ENCODE measurements at regions not wholly inside any gene's neighbourhood (a gene's known extent, or its start where the extent isn't known, plus 50 kb on each side); places are given as distances from the start of the nearest gene placed in this dataset.
"Not testable (repeated sequence)": the region's sequence is repeated elsewhere in the genome, so short reads cannot be mapped to it uniquely, and the experiment has no call there.

DNA sequence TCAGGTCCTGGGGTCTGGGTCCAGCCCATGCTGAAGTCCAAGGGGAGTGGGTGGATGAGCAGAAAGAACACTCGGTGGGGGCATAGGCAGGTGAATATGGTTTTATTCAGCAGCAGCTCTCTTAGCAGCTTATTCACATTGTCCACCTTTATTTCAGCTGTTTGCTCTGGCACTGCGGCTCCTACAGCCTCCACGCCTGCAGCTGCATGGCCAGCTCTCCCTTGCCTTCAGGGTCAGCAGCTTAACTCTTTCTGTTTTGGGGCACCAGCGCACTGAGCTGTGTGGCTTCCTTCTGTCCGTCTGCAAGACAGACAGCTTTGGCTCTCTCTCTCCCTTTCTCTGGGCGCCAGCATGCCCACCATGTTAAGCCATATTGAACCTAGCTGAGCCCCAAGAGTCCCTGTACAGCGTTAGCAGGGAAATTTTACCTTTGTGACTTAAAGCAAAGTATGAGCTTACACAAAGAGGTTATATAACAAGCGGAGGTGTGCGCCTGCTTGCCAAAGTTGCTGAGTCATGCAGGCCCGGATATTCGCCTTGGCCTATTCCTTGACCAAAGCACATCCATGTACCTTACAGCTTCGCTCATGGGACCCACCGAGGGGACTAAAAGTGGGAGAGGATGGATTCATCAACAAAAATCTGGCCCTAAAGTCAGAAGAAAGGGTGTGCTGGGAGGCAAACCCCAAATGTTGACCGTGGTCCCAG lies 170.1 kb upstream of the PFN2 start:
- no peak for DNase-seq (ENCODE audit: extremely low read depth, low read depth, low spot score)

DNA sequence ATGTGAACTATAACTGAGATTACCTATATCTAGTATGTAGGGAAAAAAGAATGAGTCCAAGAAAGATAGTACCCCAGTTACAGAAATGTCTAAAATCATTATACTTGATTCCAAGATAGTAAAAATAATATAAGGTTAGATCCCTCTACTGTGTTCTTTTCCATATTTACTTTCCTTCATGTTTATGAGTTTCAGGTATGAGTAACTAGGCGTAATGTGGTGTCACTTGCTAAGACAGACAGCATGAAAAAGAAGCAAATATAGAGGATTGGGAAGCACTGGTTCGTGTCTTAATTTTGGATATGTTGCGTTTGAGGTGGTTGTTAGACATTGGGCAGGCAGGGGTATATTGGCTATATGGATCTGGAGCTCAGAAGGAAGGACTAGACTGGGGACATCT lies 168.1 kb upstream of the PFN2 start:
- no peak for DNase-seq (ENCODE audit: extremely low read depth, low read depth, low spot score)

DNA sequence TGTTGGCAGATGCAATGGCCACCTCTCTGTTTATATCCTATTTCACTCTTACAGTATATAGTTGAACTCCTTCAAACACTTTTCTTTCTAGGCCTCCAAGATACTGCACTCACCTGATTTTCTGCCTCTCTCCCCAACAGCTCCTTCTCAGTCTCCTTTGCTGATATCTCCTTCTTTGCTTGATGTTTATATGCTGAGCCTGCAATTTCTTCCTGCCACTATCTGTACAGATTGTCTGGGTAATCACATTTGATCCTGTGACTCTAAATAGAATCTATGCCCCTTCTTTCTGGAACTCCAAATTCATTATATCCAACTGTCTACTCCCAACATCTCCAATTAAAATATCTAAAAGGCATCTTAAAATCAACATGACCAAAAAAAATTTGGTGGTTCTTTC lies 165.5 kb upstream of the PFN2 start:
- no peak for DNase-seq (ENCODE audit: extremely low read depth, low read depth, low spot score)

DNA sequence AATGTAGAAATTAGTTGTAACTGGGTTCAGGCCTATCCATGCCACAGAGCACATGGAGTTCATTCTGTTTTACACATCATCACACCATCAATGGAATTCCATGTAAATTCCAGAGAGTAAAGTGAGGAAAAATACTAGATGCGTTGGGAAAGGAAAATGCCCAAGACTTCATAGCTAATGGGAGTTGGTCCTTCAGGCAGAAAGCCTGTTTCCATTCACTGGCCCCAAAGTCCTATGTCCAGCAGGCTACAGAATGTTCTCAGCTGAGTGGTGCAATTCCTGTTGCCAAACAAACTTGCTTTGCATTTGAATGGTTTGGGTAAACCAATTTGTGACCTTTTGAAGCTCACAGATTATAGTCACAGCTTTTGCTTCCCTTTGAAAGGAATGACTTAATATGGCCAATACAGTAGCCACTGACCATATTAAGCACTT lies 164.6 kb upstream of the PFN2 start:
- no peak for DNase-seq (ENCODE audit: extremely low read depth, low read depth, low spot score)

DNA sequence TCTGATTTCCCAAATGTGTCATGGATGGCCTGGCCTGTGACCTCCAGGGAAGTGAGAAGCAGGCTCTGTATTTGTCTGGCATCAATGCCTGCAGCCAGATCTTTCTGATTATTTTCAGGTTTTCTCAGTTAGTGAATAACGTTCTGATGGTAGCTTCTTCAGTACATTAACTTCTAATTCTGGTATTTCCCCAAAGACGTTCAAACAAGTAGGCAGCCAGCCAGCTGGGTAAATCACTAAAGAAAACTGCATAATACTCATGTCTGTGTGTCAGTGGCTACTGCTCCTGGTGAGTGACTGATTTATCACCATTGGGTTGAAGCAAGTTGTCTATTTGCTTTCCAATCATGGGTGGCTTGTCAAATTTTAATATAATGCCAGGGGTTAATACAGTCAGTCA lies 162.6 kb upstream of the PFN2 start:
- DNase-seq (ENCODE audit: extremely low read depth, low read depth, low spot score), result no peak

DNA sequence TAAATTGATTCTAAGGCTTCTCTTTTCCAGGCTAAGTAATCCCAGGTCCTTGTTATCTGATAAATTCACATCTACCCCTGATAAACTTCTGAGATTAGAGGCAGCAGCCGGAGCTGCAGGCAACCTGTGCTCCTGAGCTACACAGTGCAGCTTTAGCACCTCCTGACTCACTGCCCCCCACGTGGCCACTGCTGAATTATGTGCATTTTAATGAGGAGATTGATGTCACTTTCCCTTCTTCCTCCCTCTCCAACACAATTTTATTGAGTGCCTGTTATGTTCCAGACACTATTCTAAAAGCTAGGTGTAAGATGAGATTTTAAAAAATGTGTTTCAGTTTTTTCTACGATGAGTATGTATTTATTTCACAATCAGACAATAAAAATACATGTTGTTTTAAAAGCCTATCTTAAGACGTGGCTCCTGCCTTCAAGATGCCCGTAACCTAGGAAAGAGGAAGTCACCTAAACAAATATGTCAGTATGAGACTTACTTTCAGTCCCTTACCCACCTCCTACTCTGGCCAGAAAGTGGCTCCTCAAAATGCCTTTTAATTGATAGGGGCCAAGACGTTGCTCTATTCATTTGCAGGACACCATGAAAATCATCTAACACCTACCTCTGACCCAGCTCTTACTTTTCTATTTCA lies 161.5 kb upstream of the PFN2 start:
- no peak for DNase-seq (ENCODE audit: extremely low read depth, low read depth, low spot score)

DNA sequence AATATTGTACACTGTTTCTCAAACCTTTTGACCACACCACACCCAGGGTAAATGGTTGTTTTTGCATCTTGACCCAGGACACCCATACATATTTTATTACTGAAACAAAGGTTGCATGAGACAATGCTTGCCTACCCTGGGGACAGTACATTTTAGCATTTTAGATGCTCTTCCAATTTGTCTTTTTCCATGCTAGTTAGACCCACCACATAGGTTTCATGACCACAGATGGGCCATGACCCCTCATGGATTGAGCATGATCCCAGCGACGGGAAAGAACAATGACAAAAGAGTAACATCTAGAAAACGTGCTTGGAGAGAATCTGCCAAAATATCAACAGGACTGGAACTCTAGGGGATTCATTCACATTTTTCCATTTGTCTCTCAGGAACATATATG lies 161.0 kb upstream of the PFN2 start:
- DNase-seq (ENCODE audit: extremely low read depth, low read depth, low spot score), result no peak

DNA sequence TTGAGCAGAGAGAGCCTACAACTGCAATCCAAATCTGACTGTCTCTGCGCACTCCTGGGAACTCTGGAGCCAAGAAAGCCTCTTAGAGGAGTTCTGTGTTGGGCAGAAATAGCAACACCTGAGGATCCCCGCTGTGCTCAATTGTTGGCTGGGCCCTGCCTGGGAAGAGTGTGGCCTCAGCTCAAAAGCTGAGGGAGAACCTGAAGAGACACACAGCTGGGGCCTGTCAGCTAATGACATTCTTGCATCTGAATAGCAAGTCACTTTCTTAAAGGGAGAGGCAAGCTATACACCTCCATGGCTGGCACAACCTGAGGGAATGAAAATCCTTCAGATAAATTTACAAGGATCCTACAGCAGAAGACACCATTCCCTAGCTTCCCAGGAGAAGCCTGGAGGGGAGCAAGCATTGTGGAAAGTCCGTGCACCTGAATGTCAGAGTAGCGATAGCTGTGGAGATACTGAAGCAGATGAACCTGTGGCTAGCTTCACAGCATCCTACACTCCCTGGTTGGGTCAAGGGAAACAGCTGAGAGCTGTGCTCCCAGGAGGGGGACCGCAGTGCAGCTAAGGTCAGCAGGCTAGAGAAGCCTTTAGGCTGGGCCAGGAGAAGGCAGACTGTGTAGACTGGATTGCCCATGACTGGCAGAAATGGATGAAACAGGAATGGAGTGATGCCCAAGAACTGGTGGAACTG lies 159.9 kb upstream of the PFN2 start:
- no peak for DNase-seq (ENCODE audit: extremely low read depth, low read depth, low spot score)

DNA sequence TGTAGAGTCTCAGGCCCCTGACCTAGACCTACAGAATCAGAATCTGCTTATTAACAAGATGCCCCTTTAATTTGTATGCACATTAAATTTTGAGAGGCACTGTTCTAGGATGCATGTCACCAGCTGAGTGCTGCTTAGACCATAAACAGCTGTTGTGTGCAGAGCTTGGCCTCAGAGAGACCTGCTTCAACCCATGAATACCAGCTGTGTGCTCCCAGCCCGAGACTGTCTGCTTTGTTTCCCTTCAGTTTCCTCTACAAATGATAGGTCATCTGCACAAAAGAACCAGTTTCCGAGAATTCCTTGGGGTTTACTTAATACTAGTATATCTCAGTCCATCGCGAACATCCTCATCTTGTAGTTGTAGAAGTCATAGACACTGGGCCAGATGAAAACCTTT lies 158.5 kb upstream of the PFN2 start:
- DNase-seq (ENCODE audit: extremely low read depth, low read depth, low spot score), result no peak

DNA sequence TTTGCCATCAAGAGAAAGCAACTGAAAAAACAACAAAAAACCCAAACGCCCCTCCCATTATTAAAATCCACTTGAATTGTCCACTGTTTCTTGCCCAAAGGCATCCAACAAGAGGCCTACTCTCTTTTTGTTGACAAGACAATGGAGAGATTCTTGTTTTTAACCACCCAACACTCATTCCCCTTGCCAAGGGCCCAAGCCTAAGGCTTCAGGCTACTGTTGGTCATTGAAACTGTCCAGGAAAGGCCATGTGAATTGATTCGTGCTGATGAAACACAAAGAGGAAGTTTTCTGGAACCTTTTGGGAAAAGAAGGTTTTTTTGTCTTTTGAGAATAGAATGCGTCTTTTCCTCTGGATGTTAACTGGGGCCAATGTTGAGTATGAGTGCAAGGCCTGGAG lies 157.4 kb upstream of the PFN2 start:
- no peak for DNase-seq (ENCODE audit: extremely low read depth, low read depth, low spot score)

DNA sequence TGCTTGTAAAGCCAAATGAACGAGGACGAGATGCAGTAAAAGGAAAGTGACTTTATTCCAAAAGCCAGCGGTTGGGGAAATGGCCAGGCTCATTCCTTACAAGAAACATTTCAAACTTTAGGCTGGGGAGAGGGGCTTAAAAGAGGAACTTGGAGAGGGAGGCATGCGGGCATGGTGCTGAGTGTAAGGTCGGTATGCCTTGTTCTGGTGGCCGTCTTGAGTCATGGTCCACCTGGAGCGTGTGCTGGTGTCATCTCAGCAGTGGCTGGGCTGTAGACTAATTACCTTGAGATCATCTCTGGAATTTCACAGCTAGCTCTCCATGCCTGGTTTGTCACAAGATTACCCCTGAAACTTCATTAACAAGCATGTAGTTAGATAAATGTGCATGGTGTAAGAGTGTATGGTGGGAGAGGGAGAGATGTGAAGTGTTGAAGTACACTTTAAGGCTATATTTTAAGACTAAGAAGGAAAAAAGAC lies 156.4 kb upstream of the PFN2 start:
- no peak for DNase-seq (ENCODE audit: extremely low read depth, low read depth, low spot score)

DNA sequence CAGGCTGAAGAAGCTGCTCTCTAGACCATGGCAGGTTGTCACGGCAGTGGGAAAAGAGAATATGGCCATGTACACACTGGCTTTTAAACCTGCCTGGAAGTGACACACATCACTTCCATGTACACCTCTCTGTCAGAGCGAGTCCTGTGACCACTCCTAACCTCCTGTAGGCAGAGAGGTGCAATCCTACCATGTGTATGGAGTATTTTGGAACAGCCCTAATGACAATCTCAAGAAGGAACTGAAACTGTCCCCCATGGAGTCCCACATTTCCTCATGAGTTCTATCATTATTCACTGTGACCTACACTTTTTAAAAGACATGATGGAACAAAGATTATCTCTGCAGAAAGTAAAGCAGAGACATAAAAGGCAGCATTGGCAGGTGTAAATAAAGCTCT lies 153.4 kb upstream of the PFN2 start:
- DNase-seq (ENCODE audit: extremely low read depth, low read depth, low spot score), result no peak

DNA sequence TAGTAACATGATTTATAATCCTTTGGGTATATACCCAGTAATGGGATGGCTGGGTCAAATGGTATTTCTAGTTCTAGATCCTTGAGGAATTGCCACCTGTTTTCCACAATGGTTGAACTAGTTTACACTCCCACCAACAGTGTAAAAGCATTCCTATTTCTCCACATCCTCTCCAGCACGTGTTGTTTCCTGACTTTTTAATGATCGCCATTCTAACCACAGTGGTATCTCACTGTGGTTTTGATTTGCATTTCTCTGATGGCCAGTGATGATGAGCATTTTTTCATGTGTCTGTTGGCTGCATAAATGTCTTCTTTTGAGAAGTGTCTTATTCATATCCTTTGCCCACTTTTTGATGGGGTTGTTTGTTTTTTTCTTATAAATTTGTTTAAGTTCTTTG lies 152.6 kb upstream of the PFN2 start:
- DNase-seq (ENCODE audit: extremely low read depth, low read depth, low spot score), result not testable (repeated sequence)

DNA sequence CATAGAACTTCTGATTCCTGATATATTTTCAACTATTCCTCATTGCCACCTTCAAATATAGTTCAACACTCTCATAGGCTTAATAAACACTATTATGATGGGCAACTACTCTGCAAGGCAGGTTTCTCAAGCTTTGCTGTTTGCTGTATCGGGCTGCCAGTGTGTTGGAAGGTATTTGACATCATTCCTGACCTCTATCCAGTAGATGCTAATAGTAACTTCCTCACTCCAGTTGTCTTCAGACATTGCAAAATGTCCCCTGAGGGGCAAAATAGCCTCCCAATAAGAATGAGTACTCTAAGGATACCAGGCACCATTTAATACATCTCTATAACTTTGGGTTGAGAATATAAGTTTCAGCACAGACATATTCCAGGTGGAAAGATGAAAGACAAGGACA lies 147.5 kb upstream of the PFN2 start:
- DNase-seq (ENCODE audit: extremely low read depth, low read depth, low spot score), result no peak

DNA sequence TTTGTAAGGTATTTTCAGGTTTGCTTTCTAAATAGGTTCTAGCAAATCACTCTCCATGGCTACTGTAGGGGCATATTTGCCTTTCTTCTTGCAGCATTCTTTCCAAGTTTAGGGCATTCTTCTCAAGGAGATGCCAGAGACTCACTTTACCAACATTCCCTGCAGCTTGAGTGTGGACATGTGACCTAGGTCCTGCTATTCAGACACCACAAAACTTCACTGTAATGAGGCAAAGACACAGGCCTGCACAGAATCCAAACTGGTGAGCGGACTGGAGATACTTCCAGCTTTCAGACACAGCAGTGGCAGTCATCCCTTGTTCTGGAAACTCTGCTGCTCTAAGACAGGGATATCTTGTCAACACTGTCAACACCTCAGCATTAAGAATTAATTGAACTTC lies 146.4 kb upstream of the PFN2 start:
- DNase-seq (ENCODE audit: extremely low read depth, low read depth, low spot score), result no peak

DNA sequence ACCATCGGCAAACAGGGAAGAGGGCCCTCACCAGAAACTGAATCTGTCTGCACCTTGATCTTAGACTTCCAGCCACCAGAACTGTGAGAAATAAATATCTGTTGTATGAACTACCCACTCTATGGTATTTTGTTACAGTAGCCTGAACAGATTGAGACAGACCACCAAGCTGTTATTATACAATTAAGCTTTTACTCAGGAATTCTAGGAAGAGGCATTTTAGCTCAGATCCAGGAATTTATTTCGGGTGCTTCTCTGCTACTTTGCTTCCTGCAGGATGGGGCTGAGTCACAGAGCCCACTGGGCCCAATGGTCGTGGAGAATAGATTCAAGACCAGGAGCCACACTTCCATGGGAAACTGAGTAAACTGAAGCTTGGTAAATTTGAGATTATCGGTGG lies 145.5 kb upstream of the PFN2 start:
- no peak for DNase-seq (ENCODE audit: extremely low read depth, low read depth, low spot score)

DNA sequence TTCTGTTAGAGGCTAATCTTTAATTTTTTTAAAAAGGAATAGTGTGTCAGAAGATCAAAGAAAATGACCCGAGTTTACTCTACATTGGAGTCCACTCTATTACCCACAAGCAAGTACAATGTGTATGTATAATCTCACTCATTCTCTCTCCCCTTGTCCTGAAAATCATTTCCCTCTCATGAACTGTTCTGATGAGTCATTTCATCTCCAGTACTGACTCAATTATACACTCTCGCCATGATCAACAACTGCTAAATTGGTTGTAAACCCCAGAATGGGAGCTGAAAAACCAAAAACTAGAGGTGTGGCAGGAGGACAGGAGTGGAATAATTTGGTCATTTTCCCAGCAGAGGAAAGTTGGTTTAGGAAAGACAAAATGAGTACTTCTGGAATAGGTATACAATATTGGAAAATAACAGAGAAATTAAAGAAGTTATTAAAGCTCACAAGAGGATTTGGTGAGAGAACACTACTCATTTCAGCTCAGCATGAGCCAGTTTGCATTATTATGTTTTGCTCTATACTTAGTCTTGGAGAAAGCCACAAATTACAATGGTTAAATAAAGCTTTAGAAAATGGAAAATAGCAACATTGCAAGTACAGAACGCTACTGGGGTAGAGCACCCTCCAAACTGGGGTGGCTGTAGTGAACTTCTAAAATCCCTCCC lies 144.3 kb upstream of the PFN2 start:
- no peak for DNase-seq (ENCODE audit: extremely low read depth, low read depth, low spot score)

DNA sequence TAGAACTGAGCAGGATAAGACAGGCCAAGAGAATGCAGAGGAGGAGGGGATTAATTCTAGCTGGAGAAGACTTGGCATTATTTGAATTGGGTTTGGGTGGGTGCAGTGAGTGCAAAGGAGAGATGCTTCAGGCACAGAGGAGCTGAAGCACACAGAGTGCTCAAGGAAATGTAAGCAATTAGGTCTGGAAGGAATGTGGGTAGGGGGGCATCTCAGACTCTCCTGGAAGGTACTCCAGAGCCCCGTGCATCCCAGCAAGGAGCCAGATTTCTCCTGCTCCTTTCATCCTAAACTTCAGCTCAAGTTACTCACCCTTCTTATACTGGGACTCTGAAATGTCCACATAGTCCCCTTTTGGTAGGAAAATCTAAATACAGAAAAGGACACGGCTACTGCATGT lies 143.6 kb upstream of the PFN2 start:
- DNase-seq (ENCODE audit: extremely low read depth, low read depth, low spot score), result no peak

DNA sequence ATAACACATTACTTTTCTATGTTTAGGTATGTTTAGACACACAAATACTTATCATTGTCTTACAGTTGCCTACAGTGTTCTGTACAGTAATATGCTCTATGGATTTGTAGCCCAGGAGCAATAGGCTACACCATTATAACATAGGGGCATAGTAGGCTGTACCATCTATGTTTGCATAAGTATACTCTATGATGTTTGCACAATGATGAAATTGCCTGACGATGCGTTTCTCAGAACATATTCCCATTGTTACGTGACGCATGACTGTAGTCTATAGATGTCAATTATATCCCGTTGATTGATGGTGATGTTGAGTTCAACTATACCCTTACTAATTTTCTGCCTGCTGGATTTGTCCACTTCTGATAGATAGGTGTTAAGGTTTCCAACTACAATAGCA lies 139.4 kb upstream of the PFN2 start:
- no peak for DNase-seq (ENCODE audit: extremely low read depth, low read depth, low spot score)

DNA sequence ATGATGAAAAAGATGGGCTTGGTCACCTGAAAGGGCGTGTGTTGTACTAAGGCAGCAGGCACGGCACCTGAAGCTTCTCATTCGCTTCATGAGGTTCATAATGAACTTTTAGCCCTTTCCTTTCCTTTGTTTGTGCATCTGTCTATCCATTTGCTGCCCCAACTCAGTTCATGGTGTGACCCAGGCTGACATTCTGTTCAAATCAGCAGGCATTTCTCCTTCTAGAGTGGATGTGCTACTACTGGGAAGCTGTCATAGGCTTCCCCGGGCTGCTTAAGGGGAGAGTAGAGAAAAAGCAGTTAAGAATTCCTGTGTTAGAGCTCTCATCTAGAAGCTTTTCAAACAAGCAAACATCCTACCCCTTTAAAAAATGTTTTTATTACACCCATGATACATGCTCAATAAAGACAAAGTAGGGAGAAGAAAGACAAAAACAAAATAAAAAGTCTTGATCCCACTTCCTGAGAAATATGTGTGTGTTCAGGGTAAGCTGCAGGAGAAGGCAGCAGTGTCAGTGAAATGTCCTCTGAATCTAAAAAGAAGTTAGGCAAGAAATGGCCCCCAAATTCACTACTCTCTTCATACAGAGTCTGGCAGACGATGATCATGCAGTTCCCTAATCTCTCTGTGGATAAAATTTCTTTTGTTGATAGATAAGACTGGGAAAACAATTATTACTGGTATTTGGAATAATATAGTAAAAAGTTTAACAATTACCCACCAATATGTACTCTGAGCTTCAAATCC lies 136.9 kb upstream of the PFN2 start:
- no peak for DNase-seq (ENCODE audit: extremely low read depth, low read depth, low spot score)

Data from glomerular endothelial cell (primary cell).